HG02852 (cell line): ENCODE measurements at regions not wholly inside any gene's neighbourhood (a gene's known extent, or its start where the extent isn't known, plus 50 kb on each side); places are given as distances from the start of the nearest gene placed in this dataset.

ENCODE experiments used
- ATAC-seq: cut with Tn5 transposase; IDR thresholded peaks from one replicate; pipeline ENCODE4 v1.9.1; 2021; ENCODE audit warnings: mild to moderate bottlenecking, moderate library complexity; ENCODE audit not compliant: unreplicated experiment

GRCh38 chr3:76942101-76942500 lies 97.8 kb upstream of the ROBO2 start:
- no peak for ATAC-seq

- no peak for ATAC-seq
Measured at GRCh38 chr3:76943058-76943457, 96.8 kb upstream of the ROBO2 start.

GRCh38 chr3:76943671-76944070 lies 96.2 kb upstream of the ROBO2 start:
- no peak for ATAC-seq

DNA sequence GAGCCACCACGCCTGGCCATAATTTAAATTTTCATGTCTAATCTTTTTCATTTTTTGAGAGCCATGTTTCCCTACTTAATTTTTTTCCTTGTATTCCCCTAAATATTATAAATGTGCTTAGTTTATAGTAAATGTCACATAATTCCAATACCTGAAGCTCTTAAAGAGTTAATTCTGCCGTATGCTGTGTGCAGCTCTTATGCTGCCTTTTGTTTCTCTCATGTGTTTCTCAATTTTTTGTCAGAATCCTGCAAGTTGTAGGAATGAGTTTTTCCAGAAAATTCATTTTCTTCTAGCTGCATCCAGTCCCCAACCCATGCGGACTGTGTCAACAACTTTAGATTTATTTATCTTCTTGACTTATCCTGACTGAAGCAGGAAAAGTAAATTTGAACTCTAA lies 90.9 kb upstream of the ROBO2 start:
- no peak for ATAC-seq

- ATAC-seq: no peak
Measured at GRCh38 chr3:76949462-76949861, 90.4 kb upstream of the ROBO2 start.

- ATAC-seq: no peak
Measured at GRCh38 chr3:76950590-76950989, 89.3 kb upstream of the ROBO2 start.

DNA sequence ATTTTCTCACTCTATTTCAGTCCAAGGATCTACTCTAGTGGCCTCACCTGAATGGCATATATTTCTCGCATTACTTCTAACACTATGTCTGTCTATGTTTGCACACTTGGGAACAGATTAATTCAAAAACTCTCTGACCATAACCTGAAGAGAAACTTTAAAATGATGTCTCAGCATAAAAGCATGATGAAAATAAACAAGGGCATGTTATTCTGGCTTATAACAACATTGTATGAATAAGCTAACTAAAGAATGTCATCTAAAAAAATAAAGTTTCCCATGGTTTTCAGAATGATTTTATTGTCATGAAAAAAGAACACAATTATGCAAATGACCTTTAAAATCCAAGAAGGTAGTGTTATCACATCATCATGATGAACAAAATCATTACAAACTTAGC lies 85.5 kb upstream of the ROBO2 start:
- no peak for ATAC-seq

DNA sequence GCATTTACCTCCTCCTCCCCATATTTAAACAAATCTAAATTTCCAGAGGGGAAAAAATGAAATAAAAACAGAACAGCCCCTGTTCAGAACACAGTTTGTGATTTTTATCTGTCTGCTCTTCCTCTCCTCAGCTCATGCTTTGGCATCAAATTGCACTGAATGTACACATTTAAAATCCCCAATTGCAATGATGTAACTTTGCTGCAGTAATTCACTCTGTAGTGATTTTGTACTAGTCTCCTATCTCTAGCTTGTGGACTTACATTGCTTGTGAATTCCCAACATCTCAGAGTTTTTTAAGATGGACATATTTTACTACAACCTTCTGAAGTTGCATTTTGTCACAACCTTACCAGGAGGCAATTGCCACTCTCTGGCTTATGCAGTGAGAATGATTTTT lies 81.6 kb upstream of the ROBO2 start:
- ATAC-seq: no peak

DNA sequence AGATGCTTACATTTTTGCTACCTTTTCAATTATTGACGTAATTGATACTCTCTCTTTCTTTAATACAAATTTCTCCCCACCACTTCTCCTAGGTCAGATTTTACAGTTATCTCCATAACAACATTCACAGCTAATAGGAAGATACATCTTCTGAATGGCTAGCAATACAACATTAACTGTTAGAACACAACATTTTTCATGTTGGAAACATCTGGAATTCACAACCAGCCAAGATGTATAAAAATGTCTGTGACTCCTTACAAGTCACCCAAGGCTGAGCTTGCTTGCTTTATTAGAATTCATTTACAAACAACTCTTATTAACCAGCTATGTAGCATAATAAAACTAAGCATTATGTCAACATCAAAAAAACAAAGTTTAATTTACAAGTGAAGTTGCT lies 81.0 kb upstream of the ROBO2 start:
- ATAC-seq: no peak

DNA sequence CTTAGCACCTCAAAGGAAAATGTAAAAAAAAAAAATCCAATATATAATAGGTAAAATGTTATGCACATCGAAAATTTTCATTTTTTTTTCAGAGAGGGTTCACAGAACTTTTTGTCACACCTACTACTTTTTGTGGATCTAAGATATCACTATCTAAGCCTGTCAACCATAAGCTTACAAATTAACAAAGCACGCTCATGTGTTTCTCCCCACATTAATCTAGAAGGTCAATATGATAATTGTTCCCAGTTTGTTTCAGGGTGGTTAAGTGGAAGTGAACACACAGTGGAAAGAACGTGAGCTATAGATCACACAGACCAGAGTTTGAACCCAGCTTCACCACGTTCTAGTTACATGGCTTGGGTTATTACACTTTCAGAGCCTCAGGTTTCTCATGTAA lies 78.6 kb upstream of the ROBO2 start:
- ATAC-seq: no peak

DNA sequence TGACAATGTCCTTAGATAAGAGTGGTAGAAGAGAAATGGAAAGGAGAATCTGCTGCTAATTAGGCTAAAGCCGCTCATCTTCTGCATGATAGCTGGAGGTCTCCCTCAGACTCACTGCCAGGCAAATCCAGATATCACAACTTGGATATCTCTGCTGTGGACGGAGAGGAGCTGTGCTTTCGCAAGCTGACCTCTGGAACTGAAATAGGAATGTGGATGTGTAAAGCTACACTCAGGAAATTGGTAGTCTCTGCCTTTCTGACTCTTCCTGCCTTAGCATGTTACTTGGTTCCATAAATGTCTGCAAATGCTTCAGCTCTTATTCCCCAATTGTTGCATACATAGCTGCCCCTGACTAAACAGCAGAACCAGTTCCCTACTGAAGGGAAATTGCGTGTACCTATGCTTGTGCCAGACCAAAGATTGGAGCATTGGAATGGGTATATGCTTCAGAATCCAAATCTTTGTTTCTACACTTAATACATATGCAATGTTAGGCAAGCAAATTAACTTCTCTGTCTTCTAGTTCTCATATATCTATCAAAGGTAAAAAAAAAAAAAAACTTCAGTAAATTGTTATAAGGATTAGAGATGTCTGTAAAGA lies 74.7 kb upstream of the ROBO2 start:
- ATAC-seq: no peak

DNA sequence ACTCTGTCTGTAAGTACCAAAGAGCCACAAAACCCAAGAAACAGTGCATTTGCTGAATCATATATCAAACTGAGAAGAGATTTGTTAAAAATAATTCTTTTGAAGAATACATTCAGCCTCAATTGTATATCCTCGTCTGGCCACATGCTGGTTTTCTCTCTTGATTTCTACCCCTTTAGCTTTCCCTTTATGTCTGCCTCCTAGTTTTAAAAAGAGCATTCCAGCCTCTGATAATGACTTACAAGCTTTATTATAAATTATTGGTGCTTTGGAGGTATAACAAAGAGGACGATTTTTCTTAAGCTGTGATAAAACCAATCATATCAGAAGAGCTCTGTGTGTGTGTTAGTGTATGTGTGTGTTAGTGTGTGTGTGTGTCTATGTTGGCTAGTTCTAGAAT lies 70.4 kb upstream of the ROBO2 start:
- ATAC-seq: no peak

DNA sequence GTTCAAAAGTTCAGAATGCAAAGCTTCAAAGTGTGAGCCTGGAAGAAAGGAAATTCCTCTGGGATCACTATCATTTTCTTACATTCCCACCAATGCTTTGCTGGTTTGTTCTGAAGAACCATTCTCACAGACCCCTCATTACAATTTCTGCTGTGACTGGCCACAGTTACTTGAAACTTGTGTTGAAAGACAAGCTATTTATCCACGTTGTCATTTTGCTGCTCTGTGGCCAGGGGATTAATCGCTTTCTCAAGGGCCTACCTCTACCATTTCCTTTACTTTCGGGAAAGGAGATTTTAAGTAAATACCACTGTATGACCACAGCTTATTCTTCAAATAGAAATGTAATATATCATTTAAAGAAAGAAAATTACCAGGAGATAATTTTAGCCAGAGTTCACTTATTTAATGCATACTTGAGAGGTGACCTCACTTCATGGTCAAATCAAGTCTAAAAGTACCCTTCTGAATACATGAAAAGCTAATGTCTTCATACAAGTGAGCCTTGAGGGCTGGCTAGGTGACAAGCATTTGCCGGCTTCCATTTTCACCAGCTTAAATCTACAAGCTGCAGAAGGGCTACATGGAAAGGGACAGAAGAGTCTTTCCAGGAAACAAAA lies 69.8 kb upstream of the ROBO2 start:
- ATAC-seq: no peak

- ATAC-seq: no peak
Measured at GRCh38 chr3:76972624-76973296, 67.1 kb upstream of the ROBO2 start.

GRCh38 chr3:76976996-76977395 lies 62.9 kb upstream of the ROBO2 start:
- no peak for ATAC-seq

DNA sequence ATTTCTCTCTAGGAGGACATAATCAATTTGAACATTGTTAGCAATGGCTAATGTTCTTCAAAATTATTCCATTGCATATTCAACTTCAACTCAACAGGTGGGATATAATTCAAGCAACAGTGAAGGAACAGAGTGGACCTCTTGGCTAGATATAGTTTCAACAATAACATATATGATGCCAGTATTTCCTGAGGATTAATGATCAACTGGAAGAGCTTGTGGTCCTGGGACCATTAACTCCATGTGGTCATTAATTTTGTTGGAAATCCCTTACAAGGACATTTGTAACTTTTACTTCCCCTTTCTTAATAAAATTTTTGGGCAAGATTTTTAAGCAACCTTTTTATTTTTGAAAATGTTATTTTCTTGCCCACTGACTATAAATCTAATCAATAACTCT lies 54.3 kb upstream of the ROBO2 start:
- no peak for ATAC-seq

GRCh38 chr3:76986876-76987474 lies 52.9 kb upstream of the ROBO2 start:
- no peak for ATAC-seq
